ENCODE measurements at regions not wholly inside any gene's neighbourhood (a gene's known extent, or its start where the extent isn't known, plus 50 kb on each side); places are given as distances from the start of the nearest gene placed in this dataset.

- TF ChIP-seq E2F1 (CRISPR knock-in tag; IDR thresholded peaks at IDR 0.05): no peak
- peak; percentile 96 for TF ChIP-seq CTCF (CRISPR knock-in tag; IDR thresholded peaks at IDR 0.05)
- TF ChIP-seq KAT2B (IDR thresholded peaks at IDR 0.05; ENCODE audit: borderline replicate concordance, low read depth, low read length): no peak
- TF ChIP-seq BHLHE40 (IDR thresholded peaks at IDR 0.05; ENCODE audit: low read length): 0 out of 2 replicates have a peak, but pooled peaks have one; percentile 25
- no peak for TF ChIP-seq CENPX (CRISPR knock-in tag; IDR thresholded peaks at IDR 0.05)
These were observed 93.6 kb upstream of the MPHOSPH6 start (continued) for GRCh38 chr16:82263521-82264143.

- no peaks in the 10 kb centered on the region for H3K9me3 ChIP-seq (ENCODE audit: low read length)
- peaks cover 9% of the 10 kb centered on the region for H3K4me1 ChIP-seq (ENCODE audit: insufficient read depth, low read length)
- H3K27ac ChIP-seq (ENCODE audit: extremely low read length, insufficient read depth, low read length): no peak overlapping the region
- no peak overlapping the region for H3K4me3 ChIP-seq (replicated peaks in 1 of 3; ENCODE audit: insufficient read depth in 1 of 3, low read depth in 2 of 3, low read length in 3 of 3)
- intact Hi-C loops (cut with micrococcal nuclease; ENCODE audit: unreplicated experiment) (no loop called here), in situ Hi-C loops (cut with HindIII; ENCODE audit: extremely low pct_ligation_motif_present, low pct_unique_long_range_greater_than_20kb) (loop anchor here (5.0 to 25.0 kb wide), 4 partner anchors 200 to 950 kb away; no protein-coding TSS in a partner anchor)
- H3K27me3 ChIP-seq (ENCODE audit: control insufficient read depth in 1 of 2, insufficient read depth in 2 of 2, low read length in 2 of 2): peaks cover 0 to 10% of the 10 kb centered on the region in 2 experiments; a peak in 2 of 5 replicates
- ATAC-seq (no peak), FAIRE-seq (no peak), DNase-seq (ENCODE audit: low spot score) (no peak)
- POLR2A ChIA-PET: no interaction called here
- H3K4me2 ChIP-seq (ENCODE audit: low read depth, low read length): no peak overlapping the region
- 0% methylated on average over 3 of the region's 3 CpGs for WGBS (ENCODE audit: low lambda C conversion rate)
- H4K20me1 ChIP-seq (ENCODE audit: insufficient read depth, low read length): no peaks in the 10 kb centered on the region
- no TSS peak for BruUV-seq (replicated peaks)
- H3K9ac ChIP-seq (ENCODE audit: insufficient read depth, low read depth, low read length): no peak overlapping the region
- CTCF ChIA-PET (ENCODE audit: low intra/inter-chr PET ratio, low total read pairs): interaction anchor here (2.7 kb wide), 1 partner anchor 195 kb away, joined by 23 read pairs; no protein-coding TSS in a partner anchor
- H3K79me2 ChIP-seq (ENCODE audit: insufficient read depth, low read length): no peaks in the 10 kb centered on the region
- TF ChIP-seq KAT7 (CRISPR knock-in tag; IDR thresholded peaks at IDR 0.05; ENCODE audit: borderline replicate concordance): no peak
- no peak for TF ChIP-seq ZNF350 (CRISPR knock-in tag; IDR thresholded peaks at IDR 0.05; ENCODE audit: borderline replicate concordance, low read depth)
- no peak for TF ChIP-seq SALL1 (CRISPR knock-in tag; IDR thresholded peaks at IDR 0.05)
- no peak for TF ChIP-seq ZUFSP (CRISPR knock-in tag; IDR thresholded peaks at IDR 0.05; ENCODE audit: borderline replicate concordance)
- no peak for TF ChIP-seq ZNF780A (CRISPR knock-in tag; IDR thresholded peaks at IDR 0.05)
- TF ChIP-seq ZNF747 (CRISPR knock-in tag; IDR thresholded peaks at IDR 0.05; ENCODE audit: borderline replicate concordance): no peak
- TF ChIP-seq REPIN1 (CRISPR knock-in tag; IDR thresholded peaks at IDR 0.05; ENCODE audit: borderline replicate concordance, low read depth): no peak
- no peak for TF ChIP-seq HINFP (CRISPR knock-in tag; IDR thresholded peaks at IDR 0.05; ENCODE audit: low read depth)
- no peak for TF ChIP-seq SP5 (CRISPR knock-in tag; IDR thresholded peaks at IDR 0.05; ENCODE audit: borderline replicate concordance, low read depth)
- H2AFZ ChIP-seq (ENCODE audit: low read length): no peak overlapping the region
- H3K36me3 ChIP-seq (replicated peaks in 1 of 2; ENCODE audit: control insufficient read depth in 1 of 2, insufficient read depth in 2 of 2, low read length in 2 of 2): no peaks in the 10 kb centered on the region
These were observed 92.2 kb upstream of the MPHOSPH6 start for GRCh38 chr16:82262244-82262643.
